Uterus (tissue), 2 donors: ENCODE measurements at regions not wholly inside any gene's neighbourhood (a gene's known extent, or its start where the extent isn't known, plus 50 kb on each side); places are given as distances from the start of the nearest gene placed in this dataset.

Experiments
- CTCF ChIP-seq, 4 experiments: fragments of 200-600 bp in 2 of 4; fragments of 450-650 bp in 2 of 4; sonication (generic) in 2 of 4; IDR thresholded peaks; one replicate each; pipeline ENCODE4 v1.5.1; 2016 to 2019; ENCODE audit warnings: antibody characterized with exemption in 4 of 4, mild to moderate bottlenecking in 2 of 4, moderate library complexity in 1 of 4
- POLR2A ChIP-seq, 2 donors: fragments of 450-650 bp; IDR thresholded peaks; one replicate each; pipeline ENCODE4 v1.6.1; 2016; ENCODE audit warnings: antibody characterized with exemption in 2 of 2, mild to moderate bottlenecking in 1 of 2, moderate library complexity in 1 of 2

- TF ChIP-seq CTCF (IDR thresholded peaks at IDR 0.05) (no peak), POLR2A (IDR thresholded peaks at IDR 0.05) (no peak)
Measured at GRCh38 chr10:123433539-123433938, 232.6 kb upstream of the GPR26 start.
